ENCODE measurements at regions not wholly inside any gene's neighbourhood (a gene's known extent, or its start where the extent isn't known, plus 50 kb on each side); places are given as distances from the start of the nearest gene placed in this dataset.

DNA sequence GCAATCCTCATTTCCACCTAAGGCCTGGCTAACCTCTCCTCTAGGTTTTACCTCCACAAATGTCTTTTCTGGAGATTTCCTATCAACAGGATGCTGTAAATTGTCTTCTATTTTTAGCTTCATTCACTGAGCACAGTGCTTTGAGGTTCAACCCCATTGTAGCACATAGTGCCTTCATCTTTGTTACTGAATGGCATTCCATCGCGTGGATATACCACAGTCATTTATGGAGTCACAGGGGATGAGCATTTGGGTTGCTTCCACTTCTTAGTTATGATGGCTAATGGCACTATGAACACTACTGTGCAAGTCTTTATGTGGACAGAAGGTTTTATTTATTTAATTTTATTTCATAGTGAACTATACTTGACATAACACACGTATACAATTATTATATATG lies 387.1 kb downstream of the SMOC2 start:
- Histone ChIP-seq H3K9ac (ENCODE audit: low read length) (no peak overlapping the region), H3K56ac (ENCODE audit: low read length) (no peak overlapping the region), H3K18ac (ENCODE audit: low read length) (no peak overlapping the region), H3K79me2 (ENCODE audit: control insufficient read depth, insufficient read depth, low read length) (no peaks in the 10 kb centered on the region), H2BK5ac (ENCODE audit: low read length) (no peak overlapping the region), H2AK5ac (ENCODE audit: low read length) (no peak overlapping the region), H3K23ac (ENCODE audit: low read length) (no peak overlapping the region), H2BK120ac (ENCODE audit: low read depth, low read length) (no peak overlapping the region), H3K27me3 (ENCODE audit: insufficient read depth, low read length, poor library complexity) (no peaks in the 10 kb centered on the region), H3K4me3 (ENCODE audit: low read length) (no peak overlapping the region), H3K4me1 (ENCODE audit: control insufficient read depth, low read depth, low read length) (peaks cover 4% of the 10 kb centered on the region), H3K27ac (ENCODE audit: low read depth, low read length) (no peak overlapping the region), H3K36me3 (ENCODE audit: control insufficient read depth, insufficient read depth, low read length) (no peaks in the 10 kb centered on the region), H3K79me1 (ENCODE audit: low read length) (no peaks in the 10 kb centered on the region), H2BK15ac (replicated peaks; ENCODE audit: low read depth) (no peak overlapping the region), H3K4ac (ENCODE audit: low read depth, low read length) (no peak overlapping the region), H4K5ac (ENCODE audit: low read length) (no peak overlapping the region), H4K8ac (ENCODE audit: low read depth, low read length) (no peak overlapping the region), H3K4me2 (ENCODE audit: low read length) (no peak overlapping the region)
- no peak for DNase-seq
- no CpG with 5 or more reads among the region's 3 CpGs for WGBS (ENCODE audit: extremely low coverage, insufficient coverage, low lambda C conversion rate)

DNA sequence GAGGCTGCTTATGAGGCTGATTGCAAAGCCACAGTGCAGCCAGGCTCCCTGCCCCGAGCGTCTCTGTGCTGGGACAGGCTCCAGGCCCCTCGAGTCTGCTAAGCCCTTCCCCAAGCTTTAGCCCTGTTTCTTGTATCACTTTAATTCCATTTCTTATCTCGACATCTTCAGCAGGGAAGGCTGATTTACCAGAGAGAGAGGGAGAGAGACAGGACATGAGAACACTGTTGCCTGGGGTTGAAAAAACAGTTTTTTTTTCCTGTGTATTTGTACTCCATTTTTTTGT lies 386.5 kb downstream of the SMOC2 start:
- no peak overlapping the region for H3K9ac ChIP-seq (ENCODE audit: low read length)
- no peak overlapping the region for H3K18ac ChIP-seq (ENCODE audit: low read length)
- H3K4me1 ChIP-seq (ENCODE audit: control insufficient read depth, low read depth, low read length), result peaks cover 4% of the 10 kb centered on the region
- H3K27ac ChIP-seq (ENCODE audit: low read depth, low read length), result no peak overlapping the region
- no peak overlapping the region for H4K5ac ChIP-seq (ENCODE audit: low read length)
- no peak overlapping the region for H4K8ac ChIP-seq (ENCODE audit: low read depth, low read length)
- no peak overlapping the region for H3K4me2 ChIP-seq (ENCODE audit: low read length)
- no peaks in the 10 kb centered on the region for H3K36me3 ChIP-seq (ENCODE audit: control insufficient read depth, insufficient read depth, low read length)
- no peaks in the 10 kb centered on the region for H3K79me1 ChIP-seq (ENCODE audit: low read length)
- no peak overlapping the region for H3K56ac ChIP-seq (ENCODE audit: low read length)
- no peak overlapping the region for H2AK5ac ChIP-seq (ENCODE audit: low read length)
- H3K79me2 ChIP-seq (ENCODE audit: control insufficient read depth, insufficient read depth, low read length), result no peaks in the 10 kb centered on the region
- no peak overlapping the region for H2BK15ac ChIP-seq (replicated peaks; ENCODE audit: low read depth)
- no peaks in the 10 kb centered on the region for H3K27me3 ChIP-seq (ENCODE audit: insufficient read depth, low read length, poor library complexity)
- no peak overlapping the region for H3K23ac ChIP-seq (ENCODE audit: low read length)
- no peak overlapping the region for H3K4me3 ChIP-seq (ENCODE audit: low read length)
- no peak overlapping the region for H2BK5ac ChIP-seq (ENCODE audit: low read length)
- DNase-seq, result no peak
- no CpG with 5 or more reads among the region's 4 CpGs for WGBS (ENCODE audit: extremely low coverage, insufficient coverage, low lambda C conversion rate)
- H3K4ac ChIP-seq (ENCODE audit: low read depth, low read length), result no peak overlapping the region
- no peak overlapping the region for H2BK120ac ChIP-seq (ENCODE audit: low read depth, low read length)

DNA sequence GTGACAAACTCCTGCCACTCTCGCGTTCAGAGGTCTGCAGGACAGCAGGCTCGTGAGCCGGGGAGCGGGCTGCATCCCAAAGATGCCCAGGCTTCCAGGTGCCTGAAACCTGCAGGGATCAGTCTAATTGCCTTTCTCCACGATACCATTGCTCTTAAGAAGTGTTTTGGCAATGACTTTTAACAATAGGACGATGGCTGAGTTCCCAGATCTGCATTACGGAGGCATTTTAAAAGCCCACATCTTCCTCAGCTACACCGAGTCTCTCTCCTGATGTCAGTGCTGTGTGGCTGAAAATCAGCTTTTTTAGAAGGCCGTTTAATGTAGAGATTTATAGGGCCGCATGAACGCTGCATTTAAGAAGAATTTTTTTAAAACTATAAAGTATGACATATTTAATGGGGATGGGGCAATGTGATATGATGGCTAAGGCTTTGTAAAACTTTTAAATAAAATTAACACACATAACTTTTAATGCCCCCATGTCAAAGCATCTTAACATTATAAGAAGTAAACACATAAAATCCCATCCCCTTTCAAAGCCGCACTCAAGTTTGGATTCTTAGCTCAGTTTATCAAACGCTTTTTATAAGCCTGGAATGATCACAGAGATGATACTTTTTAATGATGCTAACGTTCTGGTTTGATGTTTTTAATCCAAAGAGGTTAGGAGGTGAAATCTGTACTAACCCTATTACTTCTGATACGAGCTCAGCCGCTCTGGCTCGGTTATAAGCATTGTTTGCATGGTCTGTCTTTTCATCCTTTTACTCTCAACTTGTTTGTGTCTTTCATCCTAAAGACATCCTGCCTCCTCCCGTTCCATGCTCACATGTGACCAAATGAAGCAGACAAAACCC lies 386.0 kb downstream of the SMOC2 start:
- no peaks in the 10 kb centered on the region for H3K79me1 ChIP-seq (ENCODE audit: low read length)
- no CpG with 5 or more reads among the region's 19 CpGs for WGBS (ENCODE audit: extremely low coverage, insufficient coverage, low lambda C conversion rate)
- no peak overlapping the region for H3K18ac ChIP-seq (ENCODE audit: low read length)
- H2AK5ac ChIP-seq (ENCODE audit: low read length), result no peak overlapping the region
- H3K56ac ChIP-seq (ENCODE audit: low read length), result no peak overlapping the region
- peaks cover 4% of the 10 kb centered on the region for H3K4me1 ChIP-seq (ENCODE audit: control insufficient read depth, low read depth, low read length)
- H4K5ac ChIP-seq (ENCODE audit: low read length), result no peak overlapping the region
- H3K4me3 ChIP-seq (ENCODE audit: low read length), result no peak overlapping the region
- no peak for DNase-seq
- H2BK120ac ChIP-seq (ENCODE audit: low read depth, low read length), result no peak overlapping the region
- no peak overlapping the region for H4K8ac ChIP-seq (ENCODE audit: low read depth, low read length)
- H2BK5ac ChIP-seq (ENCODE audit: low read length), result no peak overlapping the region
- no peak overlapping the region for H3K4me2 ChIP-seq (ENCODE audit: low read length)
- no peak overlapping the region for H3K9ac ChIP-seq (ENCODE audit: low read length)
- H3K79me2 ChIP-seq (ENCODE audit: control insufficient read depth, insufficient read depth, low read length), result no peaks in the 10 kb centered on the region
- no peak overlapping the region for H2BK15ac ChIP-seq (replicated peaks; ENCODE audit: low read depth)
- H3K4ac ChIP-seq (ENCODE audit: low read depth, low read length), result no peak overlapping the region
- H3K27ac ChIP-seq (ENCODE audit: low read depth, low read length), result no peak overlapping the region
- no peak overlapping the region for H3K23ac ChIP-seq (ENCODE audit: low read length)
- no peaks in the 10 kb centered on the region for H3K36me3 ChIP-seq (ENCODE audit: control insufficient read depth, insufficient read depth, low read length)
- no peaks in the 10 kb centered on the region for H3K27me3 ChIP-seq (ENCODE audit: insufficient read depth, low read length, poor library complexity)

DNA sequence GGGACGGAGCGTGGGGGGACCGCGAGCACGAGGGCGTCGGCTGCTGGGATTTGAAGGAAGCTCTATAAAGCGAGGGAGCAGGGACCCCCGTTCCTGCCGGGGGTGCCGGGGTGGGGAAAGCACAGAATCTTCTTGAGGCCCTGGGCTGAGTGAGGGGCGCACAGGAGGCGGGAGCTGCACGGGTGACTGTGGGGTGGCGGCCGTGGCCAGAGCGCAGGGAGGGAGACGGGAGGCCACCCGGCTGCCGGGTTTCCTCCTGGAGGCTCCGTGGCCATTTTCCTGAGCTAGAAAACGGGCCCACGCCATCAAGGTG lies 385.1 kb downstream of the SMOC2 start:
- Histone ChIP-seq H2BK15ac (replicated peaks; ENCODE audit: low read depth) (no peak overlapping the region), H2AK5ac (ENCODE audit: low read length) (no peak overlapping the region), H3K4me3 (ENCODE audit: low read length) (no peak overlapping the region), H2BK5ac (ENCODE audit: low read length) (no peak overlapping the region), H4K5ac (ENCODE audit: low read length) (no peak overlapping the region), H3K56ac (ENCODE audit: low read length) (no peak overlapping the region), H2BK120ac (ENCODE audit: low read depth, low read length) (no peak overlapping the region), H3K9ac (ENCODE audit: low read length) (no peak overlapping the region), H4K8ac (ENCODE audit: low read depth, low read length) (no peak overlapping the region), H3K23ac (ENCODE audit: low read length) (no peak overlapping the region), H3K4me2 (ENCODE audit: low read length) (no peak overlapping the region), H3K79me1 (ENCODE audit: low read length) (no peaks in the 10 kb centered on the region), H3K27me3 (ENCODE audit: insufficient read depth, low read length, poor library complexity) (no peaks in the 10 kb centered on the region), H3K18ac (ENCODE audit: low read length) (no peak overlapping the region), H3K36me3 (ENCODE audit: control insufficient read depth, insufficient read depth, low read length) (no peaks in the 10 kb centered on the region), H3K4me1 (ENCODE audit: control insufficient read depth, low read depth, low read length) (peaks cover 4% of the 10 kb centered on the region), H3K79me2 (ENCODE audit: control insufficient read depth, insufficient read depth, low read length) (no peaks in the 10 kb centered on the region), H3K4ac (ENCODE audit: low read depth, low read length) (no peak overlapping the region), H3K27ac (ENCODE audit: low read depth, low read length) (no peak overlapping the region)
- DNase-seq, result no peak
- WGBS (ENCODE audit: extremely low coverage, insufficient coverage, low lambda C conversion rate), result no CpG with 5 or more reads among the region's 23 CpGs

DNA sequence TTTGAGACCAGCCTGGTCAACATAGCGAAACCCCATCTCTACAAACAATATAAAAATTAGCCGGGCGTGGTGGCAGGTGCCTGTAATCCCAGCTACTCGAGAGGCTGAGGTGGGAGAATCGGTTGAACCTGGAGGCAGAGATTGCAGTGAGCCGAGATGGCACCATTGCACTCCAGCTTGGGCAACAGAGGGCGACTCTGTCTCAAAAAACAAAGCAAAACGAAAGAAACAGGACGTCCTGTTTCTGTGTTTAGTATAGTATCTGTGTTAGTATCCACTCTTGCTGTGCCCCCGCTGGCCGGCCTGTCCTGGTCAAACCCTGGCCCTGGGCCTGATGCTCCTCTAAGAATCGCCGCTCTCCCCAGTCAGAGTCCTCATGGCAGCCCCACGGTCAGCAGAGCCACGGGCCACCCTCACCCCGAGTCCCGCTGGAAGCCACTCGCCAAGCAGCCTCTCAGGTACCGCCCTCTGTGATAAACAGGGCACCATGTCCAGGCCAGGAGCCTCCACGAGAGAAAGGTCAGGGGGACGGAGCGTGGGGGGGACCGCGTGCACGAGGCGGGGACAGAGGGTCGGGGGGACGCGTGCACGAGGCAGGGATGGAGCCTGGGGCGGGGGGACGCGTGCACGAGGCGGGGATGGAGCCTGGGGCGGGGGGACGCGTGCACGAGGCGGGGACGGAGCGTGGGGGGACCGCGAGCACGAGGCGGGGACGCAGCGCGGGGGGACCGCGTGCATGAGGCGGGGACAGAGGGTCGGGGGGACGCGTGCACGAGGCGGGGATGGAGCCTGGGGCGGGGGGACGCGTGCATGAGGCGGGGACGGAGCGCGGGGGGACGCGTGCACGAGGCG lies 384.5 kb downstream of the SMOC2 start:
- H2BK120ac ChIP-seq (ENCODE audit: low read depth, low read length), result no peak overlapping the region
- DNase-seq, result no peak
- no peak overlapping the region for H4K8ac ChIP-seq (ENCODE audit: low read depth, low read length)
- H3K4me2 ChIP-seq (ENCODE audit: low read length), result no peak overlapping the region
- H3K4ac ChIP-seq (ENCODE audit: low read depth, low read length), result no peak overlapping the region
- no peaks in the 10 kb centered on the region for H3K27me3 ChIP-seq (ENCODE audit: insufficient read depth, low read length, poor library complexity)
- H3K23ac ChIP-seq (ENCODE audit: low read length), result no peak overlapping the region
- H2AK5ac ChIP-seq (ENCODE audit: low read length), result no peak overlapping the region
- no peaks in the 10 kb centered on the region for H3K79me2 ChIP-seq (ENCODE audit: control insufficient read depth, insufficient read depth, low read length)
- no CpG with 5 or more reads among the region's 68 CpGs for whole genome bisulfite sequencing (ENCODE audit: extremely low coverage, insufficient coverage, low lambda C conversion rate)
- no peaks in the 10 kb centered on the region for H3K79me1 ChIP-seq (ENCODE audit: low read length)
- H3K4me3 ChIP-seq (ENCODE audit: low read length), result no peak overlapping the region
- peak overlapping the region; percentile 25 for H3K56ac ChIP-seq (ENCODE audit: low read length)
- no peak overlapping the region for H2BK15ac ChIP-seq (replicated peaks; ENCODE audit: low read depth)
- H2BK5ac ChIP-seq (ENCODE audit: low read length), result no peak overlapping the region
- H3K4me1 ChIP-seq (ENCODE audit: control insufficient read depth, low read depth, low read length), result peaks cover 4% of the 10 kb centered on the region
- no peak overlapping the region for H3K27ac ChIP-seq (ENCODE audit: low read depth, low read length)
- no peak overlapping the region for H4K5ac ChIP-seq (ENCODE audit: low read length)
- H3K18ac ChIP-seq (ENCODE audit: low read length), result no peak overlapping the region
- H3K36me3 ChIP-seq (ENCODE audit: control insufficient read depth, insufficient read depth, low read length), result no peaks in the 10 kb centered on the region
- H3K9ac ChIP-seq (ENCODE audit: low read length), result no peak overlapping the region
